PC-9 (cell line): ENCODE measurements at regions not wholly inside any gene's neighbourhood (a gene's known extent, or its start where the extent isn't known, plus 50 kb on each side); places are given as distances from the start of the nearest gene placed in this dataset.

ENCODE experiments used
- EZH2 ChIP-seq: fragments of 200-600 bp; sonication (generic); IDR thresholded peaks from 2 replicates; pipeline ENCODE4 v1.8.0; 2017; ENCODE audit warnings: antibody characterized with exemption, low read depth
- TF ChIP-seq, protein P1 (sequence below): fragments of 200-600 bp; sonication (generic); conservative IDR thresholded peaks from 2 replicates; pipeline ENCODE4 v1.6.1; 2017; ENCODE audit warnings: mixed run types, antibody characterized with exemption, mild to moderate bottlenecking, moderate library complexity

- TF ChIP-seq, protein P1, sequence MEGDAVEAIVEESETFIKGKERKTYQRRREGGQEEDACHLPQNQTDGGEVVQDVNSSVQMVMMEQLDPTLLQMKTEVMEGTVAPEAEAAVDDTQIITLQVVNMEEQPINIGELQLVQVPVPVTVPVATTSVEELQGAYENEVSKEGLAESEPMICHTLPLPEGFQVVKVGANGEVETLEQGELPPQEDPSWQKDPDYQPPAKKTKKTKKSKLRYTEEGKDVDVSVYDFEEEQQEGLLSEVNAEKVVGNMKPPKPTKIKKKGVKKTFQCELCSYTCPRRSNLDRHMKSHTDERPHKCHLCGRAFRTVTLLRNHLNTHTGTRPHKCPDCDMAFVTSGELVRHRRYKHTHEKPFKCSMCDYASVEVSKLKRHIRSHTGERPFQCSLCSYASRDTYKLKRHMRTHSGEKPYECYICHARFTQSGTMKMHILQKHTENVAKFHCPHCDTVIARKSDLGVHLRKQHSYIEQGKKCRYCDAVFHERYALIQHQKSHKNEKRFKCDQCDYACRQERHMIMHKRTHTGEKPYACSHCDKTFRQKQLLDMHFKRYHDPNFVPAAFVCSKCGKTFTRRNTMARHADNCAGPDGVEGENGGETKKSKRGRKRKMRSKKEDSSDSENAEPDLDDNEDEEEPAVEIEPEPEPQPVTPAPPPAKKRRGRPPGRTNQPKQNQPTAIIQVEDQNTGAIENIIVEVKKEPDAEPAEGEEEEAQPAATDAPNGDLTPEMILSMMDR = no peak
- TF ChIP-seq EZH2 = no peak
Measured at GRCh38 chr18:2191180-2191790, 380.0 kb downstream of the METTL4 start.
